Panc1 (cell line): ENCODE measurements at regions not wholly inside any gene's neighbourhood (a gene's known extent, or its start where the extent isn't known, plus 50 kb on each side); places are given as distances from the start of the nearest gene placed in this dataset.

Experiments used
- ATAC-seq: fragments of 200-7000 bp; cut with Tn5 transposase; 2 replicates; pipeline ENCODE4 v1.9.1; 2020; ENCODE audit warnings: mild to moderate bottlenecking, moderate library complexity
- BruUV-seq: library from RNA; stranded (reverse); fragments of 400-500 nt; replicated peaks from 2 replicates; lab custom pipeline; 2021; lab: Mats Ljungman, UMichigan
- CTCF ChIA-PET: fragments of 300-600 bp; sonication (Branson Sonifier 250); formaldehyde crosslinking; loops from one replicate; lab custom pipeline; 2022; ENCODE audit warnings: antibody characterized with exemption; lab: Charles Lee
- POLR2A ChIA-PET: fragments of 300-600 bp; sonication (Branson Sonifier 250); formaldehyde crosslinking; loops from one replicate; lab custom pipeline; 2022; ENCODE audit warnings: antibody characterized with exemption; lab: Charles Lee
- DNase-seq: peaks from one replicate; pipeline ENCODE4 v3.0.0-alpha.2; 2010; ENCODE audit warnings: low read depth, low spot score
- H3K27ac ChIP-seq: 2 replicates; pipeline ENCODE4 v1.5.1; 2011; ENCODE audit warnings: mild to moderate bottlenecking, low read length, inconsistent platforms
- H3K27me3 ChIP-seq: fragments of 200-500 bp; sonication (Bioruptor generic); 2 replicates; pipeline ENCODE4 v1.6.0; 2014; ENCODE audit warnings: low read length, inconsistent platforms; ENCODE audit not compliant: control insufficient read depth, insufficient read depth
- H3K36me3 ChIP-seq: fragments of 200-500 bp; sonication (Bioruptor generic); 2 replicates; pipeline ENCODE4 v1.5.1; 2014; ENCODE audit warnings: inconsistent platforms, mild to moderate bottlenecking, low read length, moderate library complexity; ENCODE audit not compliant: control insufficient read depth, insufficient read depth
- H3K4me1 ChIP-seq: 2 replicates; pipeline ENCODE4 v1.5.1; 2011; ENCODE audit warnings: inconsistent platforms, mild to moderate bottlenecking, low read length, moderate library complexity; ENCODE audit not compliant: control insufficient read depth, insufficient read depth
- H3K4me3 ChIP-seq, 2 experiments: 2 replicates each; pipeline ENCODE4 v1.5.1; 2011 to 2012; ENCODE audit warnings: low read depth in 2 of 2, low read length in 2 of 2, mild to moderate bottlenecking in 2 of 2, inconsistent platforms in 1 of 2, moderate library complexity in 1 of 2
- H3K9me3 ChIP-seq: fragments of 200-500 bp; sonication (Bioruptor generic); 2 replicates; pipeline ENCODE4 v1.5.1; 2014; ENCODE audit warnings: low read depth, mild to moderate bottlenecking, inconsistent platforms, low read length, moderate library complexity; ENCODE audit not compliant: control insufficient read depth, insufficient read depth
- POLR2AphosphoS5 ChIP-seq: IDR thresholded peaks from 2 replicates; pipeline ENCODE4 v1.6.1; 2012; ENCODE audit warnings: mild to moderate bottlenecking, low read depth, low read length, moderate library complexity
- SIN3A ChIP-seq: IDR thresholded peaks from 2 replicates; pipeline ENCODE4 v1.6.1; 2012; ENCODE audit warnings: low read depth, mild to moderate bottlenecking, low read length, moderate library complexity, borderline replicate concordance; ENCODE audit not compliant: insufficient read depth
- TCF7L2 ChIP-seq: IDR thresholded peaks from 2 replicates; pipeline ENCODE4 v1.6.1; 2011; ENCODE audit warnings: mild to moderate bottlenecking, low read depth, low read length, inconsistent platforms
- in situ Hi-C: cut with HindIII; loops from 2 replicates; pipeline ENCODE4 v1.10.0; 2016; ENCODE audit warnings: low sequenced_read_pairs, low pct_unique_long_range_greater_than_20kb
- intact Hi-C: fragments of 100-400 bp; cut with micrococcal nuclease; formaldehyde crosslinking; loops from one replicate; pipeline ENCODE4 v1.10.0; 2022; ENCODE audit not compliant: unreplicated experiment
- TF ChIP-seq, protein P1 (sequence below): fragments of 450-650 bp; IDR thresholded peaks from 2 replicates; pipeline ENCODE4 v1.5.1; 2017; ENCODE audit warnings: mild to moderate bottlenecking
- TF ChIP-seq, protein P2 (sequence below), 2 experiments: IDR thresholded peaks; 2 replicates each; pipeline ENCODE4 v1.6.1; 2011 to 2012; ENCODE audit warnings: low read depth in 2 of 2, control low read depth in 1 of 2, low read length in 1 of 2, mild to moderate bottlenecking in 1 of 2, moderate library complexity in 1 of 2; ENCODE audit not compliant: insufficient read depth in 1 of 2

- intact Hi-C loops: no loop called here
- TF ChIP-seq POLR2AphosphoS5: no peak
- TF ChIP-seq, protein P1, sequence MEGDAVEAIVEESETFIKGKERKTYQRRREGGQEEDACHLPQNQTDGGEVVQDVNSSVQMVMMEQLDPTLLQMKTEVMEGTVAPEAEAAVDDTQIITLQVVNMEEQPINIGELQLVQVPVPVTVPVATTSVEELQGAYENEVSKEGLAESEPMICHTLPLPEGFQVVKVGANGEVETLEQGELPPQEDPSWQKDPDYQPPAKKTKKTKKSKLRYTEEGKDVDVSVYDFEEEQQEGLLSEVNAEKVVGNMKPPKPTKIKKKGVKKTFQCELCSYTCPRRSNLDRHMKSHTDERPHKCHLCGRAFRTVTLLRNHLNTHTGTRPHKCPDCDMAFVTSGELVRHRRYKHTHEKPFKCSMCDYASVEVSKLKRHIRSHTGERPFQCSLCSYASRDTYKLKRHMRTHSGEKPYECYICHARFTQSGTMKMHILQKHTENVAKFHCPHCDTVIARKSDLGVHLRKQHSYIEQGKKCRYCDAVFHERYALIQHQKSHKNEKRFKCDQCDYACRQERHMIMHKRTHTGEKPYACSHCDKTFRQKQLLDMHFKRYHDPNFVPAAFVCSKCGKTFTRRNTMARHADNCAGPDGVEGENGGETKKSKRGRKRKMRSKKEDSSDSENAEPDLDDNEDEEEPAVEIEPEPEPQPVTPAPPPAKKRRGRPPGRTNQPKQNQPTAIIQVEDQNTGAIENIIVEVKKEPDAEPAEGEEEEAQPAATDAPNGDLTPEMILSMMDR: no peak
- TF ChIP-seq SIN3A: no peak
- TF ChIP-seq, protein P2, sequence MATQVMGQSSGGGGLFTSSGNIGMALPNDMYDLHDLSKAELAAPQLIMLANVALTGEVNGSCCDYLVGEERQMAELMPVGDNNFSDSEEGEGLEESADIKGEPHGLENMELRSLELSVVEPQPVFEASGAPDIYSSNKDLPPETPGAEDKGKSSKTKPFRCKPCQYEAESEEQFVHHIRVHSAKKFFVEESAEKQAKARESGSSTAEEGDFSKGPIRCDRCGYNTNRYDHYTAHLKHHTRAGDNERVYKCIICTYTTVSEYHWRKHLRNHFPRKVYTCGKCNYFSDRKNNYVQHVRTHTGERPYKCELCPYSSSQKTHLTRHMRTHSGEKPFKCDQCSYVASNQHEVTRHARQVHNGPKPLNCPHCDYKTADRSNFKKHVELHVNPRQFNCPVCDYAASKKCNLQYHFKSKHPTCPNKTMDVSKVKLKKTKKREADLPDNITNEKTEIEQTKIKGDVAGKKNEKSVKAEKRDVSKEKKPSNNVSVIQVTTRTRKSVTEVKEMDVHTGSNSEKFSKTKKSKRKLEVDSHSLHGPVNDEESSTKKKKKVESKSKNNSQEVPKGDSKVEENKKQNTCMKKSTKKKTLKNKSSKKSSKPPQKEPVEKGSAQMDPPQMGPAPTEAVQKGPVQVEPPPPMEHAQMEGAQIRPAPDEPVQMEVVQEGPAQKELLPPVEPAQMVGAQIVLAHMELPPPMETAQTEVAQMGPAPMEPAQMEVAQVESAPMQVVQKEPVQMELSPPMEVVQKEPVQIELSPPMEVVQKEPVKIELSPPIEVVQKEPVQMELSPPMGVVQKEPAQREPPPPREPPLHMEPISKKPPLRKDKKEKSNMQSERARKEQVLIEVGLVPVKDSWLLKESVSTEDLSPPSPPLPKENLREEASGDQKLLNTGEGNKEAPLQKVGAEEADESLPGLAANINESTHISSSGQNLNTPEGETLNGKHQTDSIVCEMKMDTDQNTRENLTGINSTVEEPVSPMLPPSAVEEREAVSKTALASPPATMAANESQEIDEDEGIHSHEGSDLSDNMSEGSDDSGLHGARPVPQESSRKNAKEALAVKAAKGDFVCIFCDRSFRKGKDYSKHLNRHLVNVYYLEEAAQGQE (IDR thresholded peaks at IDR 0.05; ENCODE audit: insufficient read depth in 1 of 2, low read depth in 2 of 2, low read length in 1 of 2): no peak
- TF ChIP-seq TCF7L2: no peak
- ATAC-seq: no peak
- Histone ChIP-seq H3K4me3 (no peak overlapping the region), H3K36me3 (no peaks in the 10 kb centered on the region), H3K4me1 (no peaks in the 10 kb centered on the region; the same call in 1 of the 2 replicates), H3K27ac (no peak overlapping the region), H3K27me3 (no peaks in the 10 kb centered on the region), H3K9me3 (0 out of 2 replicates have a peak, but pooled peaks cover 3% of the 10 kb centered on the region)
- ChIA-PET POLR2A (no interaction called here), CTCF (no interaction called here)
- BruUV-seq: no TSS peak
- in situ Hi-C loops: no loop called here
- no peak for DNase-seq
These were observed 410.6 kb downstream of the ZFHX3 start for GRCh38 chr16:72637306-72637705.

GRCh38 chr16:72635694-72636093 lies 412.2 kb downstream of the ZFHX3 start:
- no peaks in the 10 kb centered on the region; the same call in 1 of the 2 replicates for H3K4me1 ChIP-seq
- H3K27ac ChIP-seq: no peak overlapping the region
- H3K36me3 ChIP-seq: no peaks in the 10 kb centered on the region
- no peak for ATAC-seq
- in situ Hi-C loops: no loop called here
- POLR2A ChIA-PET: no interaction called here
- CTCF ChIA-PET: no interaction called here
- 0 out of 2 replicates have a peak, but pooled peaks cover 3% of the 10 kb centered on the region for H3K9me3 ChIP-seq
- H3K27me3 ChIP-seq: no peaks in the 10 kb centered on the region
- TF ChIP-seq, protein P1: no peak
- TF ChIP-seq TCF7L2: no peak
- no peak for TF ChIP-seq SIN3A
- TF ChIP-seq POLR2AphosphoS5: no peak
- TF ChIP-seq, protein P2 (IDR thresholded peaks at IDR 0.05; ENCODE audit: insufficient read depth in 1 of 2, low read depth in 2 of 2, low read length in 1 of 2): no peak
- H3K4me3 ChIP-seq: no peak overlapping the region
- no TSS peak for BruUV-seq
- intact Hi-C loops: no loop called here
- no peak for DNase-seq
